AG10803 (cell line): ENCODE measurements at regions not wholly inside any gene's neighbourhood (a gene's known extent, or its start where the extent isn't known, plus 50 kb on each side); places are given as distances from the start of the nearest gene placed in this dataset.
"Not testable (repeated sequence)": the region's sequence is repeated elsewhere in the genome, so short reads cannot be mapped to it uniquely, and the experiment has no call there.

ENCODE experiments used
- DNase-seq: peaks from one replicate; pipeline ENCODE4 v3.0.0; 2010; ENCODE audit warnings: low read depth
- H3K4me3 ChIP-seq: 2 replicates; pipeline ENCODE4 v1.5.1; 2011; ENCODE audit warnings: mild to moderate bottlenecking, low read length, control low read depth
- TF ChIP-seq, protein P1 (sequence below): conservative IDR thresholded peaks from 2 replicates; pipeline ENCODE4 v1.5.1; 2011; ENCODE audit warnings: mild to moderate bottlenecking, low read length, control low read depth, inconsistent platforms

DNA sequence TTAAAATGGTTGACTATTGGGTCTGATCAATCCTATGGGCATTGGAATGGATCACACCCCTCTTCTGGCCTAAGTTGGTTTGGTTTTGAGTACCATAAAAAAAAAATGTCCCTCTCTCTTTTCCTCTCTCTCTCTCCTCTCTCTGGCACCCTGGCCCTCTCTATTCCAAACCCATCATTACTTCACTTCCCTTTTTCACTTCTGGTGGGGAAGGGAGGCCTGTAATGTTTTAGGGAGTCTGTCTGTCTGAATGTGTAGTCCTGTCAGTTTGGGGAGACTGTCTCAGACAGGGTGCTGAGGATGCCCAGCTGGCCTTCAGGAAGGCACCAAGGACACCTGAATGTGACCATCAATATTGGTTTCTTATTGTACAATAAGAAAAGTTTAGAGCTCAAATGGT, 165.8 kb downstream of the CD24 start:
- TF ChIP-seq, protein P1, sequence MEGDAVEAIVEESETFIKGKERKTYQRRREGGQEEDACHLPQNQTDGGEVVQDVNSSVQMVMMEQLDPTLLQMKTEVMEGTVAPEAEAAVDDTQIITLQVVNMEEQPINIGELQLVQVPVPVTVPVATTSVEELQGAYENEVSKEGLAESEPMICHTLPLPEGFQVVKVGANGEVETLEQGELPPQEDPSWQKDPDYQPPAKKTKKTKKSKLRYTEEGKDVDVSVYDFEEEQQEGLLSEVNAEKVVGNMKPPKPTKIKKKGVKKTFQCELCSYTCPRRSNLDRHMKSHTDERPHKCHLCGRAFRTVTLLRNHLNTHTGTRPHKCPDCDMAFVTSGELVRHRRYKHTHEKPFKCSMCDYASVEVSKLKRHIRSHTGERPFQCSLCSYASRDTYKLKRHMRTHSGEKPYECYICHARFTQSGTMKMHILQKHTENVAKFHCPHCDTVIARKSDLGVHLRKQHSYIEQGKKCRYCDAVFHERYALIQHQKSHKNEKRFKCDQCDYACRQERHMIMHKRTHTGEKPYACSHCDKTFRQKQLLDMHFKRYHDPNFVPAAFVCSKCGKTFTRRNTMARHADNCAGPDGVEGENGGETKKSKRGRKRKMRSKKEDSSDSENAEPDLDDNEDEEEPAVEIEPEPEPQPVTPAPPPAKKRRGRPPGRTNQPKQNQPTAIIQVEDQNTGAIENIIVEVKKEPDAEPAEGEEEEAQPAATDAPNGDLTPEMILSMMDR = no peak
- H3K4me3 ChIP-seq = no peak overlapping the region
- no peak for DNase-seq

DNA sequence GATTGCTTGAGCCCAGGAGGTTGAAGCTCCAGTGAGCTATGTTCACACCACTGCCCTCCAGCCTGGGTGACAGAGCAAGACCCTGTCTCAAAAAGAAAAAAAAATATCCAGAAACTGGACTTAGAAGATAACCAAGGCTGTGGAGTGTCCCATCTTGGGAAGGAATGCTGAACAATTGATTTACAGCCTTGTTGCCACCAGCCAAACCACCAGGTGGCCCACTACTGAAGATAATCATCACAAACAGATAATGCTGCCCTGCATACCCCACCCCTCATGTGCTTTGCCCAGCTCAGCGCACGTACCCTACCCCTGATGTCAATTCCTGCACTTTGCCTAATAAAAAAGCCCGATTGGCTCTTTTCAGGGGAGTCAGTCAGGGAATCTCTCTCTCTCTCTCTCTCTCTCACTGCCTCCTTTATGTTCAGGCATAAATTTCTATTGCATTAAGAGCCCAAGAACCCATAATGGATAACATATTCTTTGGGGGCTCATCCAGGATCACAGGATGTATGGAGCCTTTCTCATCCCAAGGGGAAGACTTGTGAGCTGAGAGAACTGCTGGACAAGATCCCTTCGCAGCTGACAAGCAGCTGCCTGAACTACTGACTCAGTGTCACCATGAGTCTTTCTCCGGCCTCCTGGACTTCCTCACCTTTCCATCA, 166.4 kb downstream of the CD24 start:
- TF ChIP-seq, protein P1 = no peak
- no peak for DNase-seq
- H3K4me3 ChIP-seq = no peak overlapping the region

DNA sequence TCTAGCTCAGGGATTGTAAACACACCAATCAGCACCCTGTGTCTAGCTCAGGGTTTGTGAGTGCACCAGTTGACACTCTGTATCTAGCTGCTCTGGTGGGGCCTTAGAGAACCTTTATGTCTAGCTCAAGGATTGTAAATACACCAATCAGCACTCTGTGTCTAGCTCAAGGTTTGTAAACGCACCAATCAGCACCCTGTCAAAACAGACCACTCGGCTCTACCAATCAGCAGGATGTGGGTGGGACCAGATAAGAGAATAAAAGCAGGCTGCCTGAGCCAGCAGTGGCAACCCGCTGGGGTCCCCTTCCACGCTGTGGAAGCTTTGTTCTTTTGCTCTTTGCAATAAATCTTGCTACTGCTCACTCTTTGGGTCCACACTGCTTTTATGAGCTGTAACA, 168.3 kb downstream of the CD24 start:
- not testable (repeated sequence) for DNase-seq, H3K4me3 ChIP-seq

DNA sequence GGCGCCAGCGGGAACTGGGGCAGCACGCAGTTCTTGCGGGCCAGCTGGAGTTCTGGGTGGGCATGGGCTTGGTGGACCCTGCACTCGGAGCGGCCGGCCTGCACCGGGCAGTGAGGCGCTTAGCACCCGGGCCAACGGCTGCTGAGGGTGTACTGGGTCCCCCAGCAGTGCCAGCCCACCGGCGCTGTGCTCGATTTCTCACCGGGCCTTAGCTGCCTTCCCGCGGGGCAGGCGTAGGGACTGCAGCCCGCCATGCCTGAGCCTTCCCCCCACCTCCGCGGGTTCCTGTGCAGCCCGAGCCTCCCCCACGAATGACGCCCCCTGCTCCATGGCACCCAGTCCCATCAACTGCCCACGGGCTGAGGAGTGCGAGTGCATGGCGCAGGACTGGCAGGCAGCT, 168.8 kb downstream of the CD24 start:
- no peak for DNase-seq
- no peak overlapping the region for H3K4me3 ChIP-seq
- TF ChIP-seq, protein P1 = no peak

DNA sequence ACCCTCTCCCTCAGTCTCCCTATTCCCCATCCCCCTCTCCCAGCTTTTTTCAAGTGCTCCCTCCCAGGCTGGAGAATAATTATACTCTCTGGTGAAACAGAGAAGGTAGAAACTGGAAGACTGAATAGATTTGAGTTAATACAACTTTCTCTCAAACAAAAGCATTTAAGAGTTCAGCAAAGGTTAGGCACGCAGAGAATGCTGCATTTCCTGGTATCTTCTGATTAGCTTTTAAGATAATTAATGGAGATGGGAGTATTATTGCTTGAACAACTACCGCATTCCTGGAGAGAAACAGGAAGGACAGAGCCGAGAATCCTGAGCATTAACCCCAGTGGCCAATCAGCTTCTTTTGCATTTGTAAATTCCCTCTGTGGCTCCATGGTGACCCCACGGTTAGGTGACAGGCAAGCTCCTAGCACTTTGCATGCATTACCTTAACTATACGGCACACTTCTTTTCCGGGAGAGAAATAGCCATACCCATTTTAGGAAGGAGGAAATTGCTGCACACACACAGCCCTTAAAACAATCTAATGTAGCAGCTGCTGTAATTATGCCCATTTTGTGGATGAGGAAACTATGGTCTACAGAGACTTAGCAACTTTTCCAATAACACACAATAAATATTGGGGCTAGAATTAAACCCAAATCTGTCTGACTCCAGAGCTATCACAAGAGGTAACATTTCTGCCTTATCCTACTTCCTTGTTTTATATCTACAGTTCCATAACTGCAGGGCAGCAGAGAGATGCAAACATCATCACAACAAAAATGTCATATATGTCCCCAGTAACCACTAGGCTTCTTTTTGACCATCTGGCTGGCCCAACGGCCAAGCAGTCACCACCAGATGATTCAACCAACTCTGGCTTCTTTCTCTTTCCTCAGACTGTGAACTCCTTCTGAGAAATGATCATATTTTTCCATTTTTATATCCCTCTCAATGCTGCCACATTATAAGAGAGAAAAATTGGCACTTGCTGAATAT, 169.9 kb downstream of the CD24 start:
- DNase-seq = no peak
- H3K4me3 ChIP-seq = no peak overlapping the region
- TF ChIP-seq, protein P1 = no peak

DNA sequence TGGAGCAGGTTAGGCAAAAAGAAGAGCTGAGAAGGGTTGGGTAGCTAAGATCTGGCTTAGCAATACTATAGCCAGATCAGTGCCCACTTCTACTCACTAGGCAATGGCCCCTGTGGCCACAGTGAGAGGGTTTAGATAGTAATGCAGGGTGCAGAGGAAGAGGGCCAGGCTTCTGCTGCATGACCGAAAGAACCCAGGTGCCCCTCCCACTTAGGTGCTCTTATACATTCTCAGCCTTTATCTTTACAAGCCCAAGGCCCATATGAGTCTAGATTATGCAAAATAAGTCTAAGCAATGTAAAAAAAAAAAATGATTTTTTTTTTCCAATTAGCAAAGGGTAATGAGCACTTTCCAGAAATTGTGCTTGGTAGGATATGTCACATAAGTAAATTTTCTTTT, 171.3 kb downstream of the CD24 start:
- TF ChIP-seq, protein P1 = no peak
- H3K4me3 ChIP-seq = no peak overlapping the region
- DNase-seq = no peak

DNA sequence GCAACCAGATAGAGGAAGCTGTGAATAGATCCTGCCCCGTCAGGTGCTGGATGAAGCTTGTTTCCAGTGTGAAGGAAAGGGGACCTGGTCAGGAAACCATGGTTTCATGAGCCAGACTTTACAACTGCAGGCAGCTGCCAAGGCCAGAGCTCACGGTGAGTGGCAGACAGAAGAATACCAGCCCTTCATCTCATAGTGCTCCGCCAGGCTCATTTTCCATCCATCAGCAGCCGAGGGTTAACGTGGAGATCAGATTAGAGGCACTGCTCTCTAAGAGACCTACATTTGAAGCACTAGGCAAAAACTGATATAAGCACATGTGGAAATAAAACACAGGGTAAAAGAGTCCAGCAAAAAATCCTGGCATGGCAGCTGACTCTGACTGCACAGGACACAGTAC, 172.4 kb downstream of the CD24 start:
- DNase-seq = no peak
- no peak overlapping the region for H3K4me3 ChIP-seq
- TF ChIP-seq, protein P1 = no peak
